ENCODE measurements at regions not wholly inside any gene's neighbourhood (a gene's known extent, or its start where the extent isn't known, plus 50 kb on each side); places are given as distances from the start of the nearest gene placed in this dataset.

DNA sequence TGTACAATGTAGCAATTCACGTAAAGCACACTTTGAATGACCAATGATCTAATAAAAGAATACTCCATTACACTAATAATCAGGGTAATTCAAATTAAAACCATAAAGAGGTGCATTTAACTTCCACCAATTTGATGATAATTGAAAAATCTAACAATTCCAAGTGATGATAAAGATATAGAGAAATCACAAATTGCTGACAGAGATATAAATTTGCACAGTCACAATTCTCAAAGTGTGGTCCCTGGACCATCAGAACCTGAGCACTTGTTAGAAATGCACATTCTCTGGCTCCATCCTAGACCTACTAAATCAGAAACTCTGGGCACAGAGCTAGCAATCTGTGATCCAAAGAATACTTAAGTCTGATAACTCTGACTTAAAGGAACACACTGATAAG is 165.8 kb upstream of the DCC start:
- Histone ChIP-seq H3K4me3 (no peak overlapping the region), H3K9me3 (no peaks in the 10 kb centered on the region), H3K4me1 (no peaks in the 10 kb centered on the region), H3K27ac (no peak overlapping the region), H3K36me3 (no peaks in the 10 kb centered on the region), H3K27me3 (no peaks in the 10 kb centered on the region)
- ATAC-seq (no peak), DNase-seq (no peak)
- intact Hi-C loops (cut with DNase I): no loop called here
- TF ChIP-seq, protein P1, sequence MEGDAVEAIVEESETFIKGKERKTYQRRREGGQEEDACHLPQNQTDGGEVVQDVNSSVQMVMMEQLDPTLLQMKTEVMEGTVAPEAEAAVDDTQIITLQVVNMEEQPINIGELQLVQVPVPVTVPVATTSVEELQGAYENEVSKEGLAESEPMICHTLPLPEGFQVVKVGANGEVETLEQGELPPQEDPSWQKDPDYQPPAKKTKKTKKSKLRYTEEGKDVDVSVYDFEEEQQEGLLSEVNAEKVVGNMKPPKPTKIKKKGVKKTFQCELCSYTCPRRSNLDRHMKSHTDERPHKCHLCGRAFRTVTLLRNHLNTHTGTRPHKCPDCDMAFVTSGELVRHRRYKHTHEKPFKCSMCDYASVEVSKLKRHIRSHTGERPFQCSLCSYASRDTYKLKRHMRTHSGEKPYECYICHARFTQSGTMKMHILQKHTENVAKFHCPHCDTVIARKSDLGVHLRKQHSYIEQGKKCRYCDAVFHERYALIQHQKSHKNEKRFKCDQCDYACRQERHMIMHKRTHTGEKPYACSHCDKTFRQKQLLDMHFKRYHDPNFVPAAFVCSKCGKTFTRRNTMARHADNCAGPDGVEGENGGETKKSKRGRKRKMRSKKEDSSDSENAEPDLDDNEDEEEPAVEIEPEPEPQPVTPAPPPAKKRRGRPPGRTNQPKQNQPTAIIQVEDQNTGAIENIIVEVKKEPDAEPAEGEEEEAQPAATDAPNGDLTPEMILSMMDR (IDR thresholded peaks at IDR 0.05): no peak

DNA sequence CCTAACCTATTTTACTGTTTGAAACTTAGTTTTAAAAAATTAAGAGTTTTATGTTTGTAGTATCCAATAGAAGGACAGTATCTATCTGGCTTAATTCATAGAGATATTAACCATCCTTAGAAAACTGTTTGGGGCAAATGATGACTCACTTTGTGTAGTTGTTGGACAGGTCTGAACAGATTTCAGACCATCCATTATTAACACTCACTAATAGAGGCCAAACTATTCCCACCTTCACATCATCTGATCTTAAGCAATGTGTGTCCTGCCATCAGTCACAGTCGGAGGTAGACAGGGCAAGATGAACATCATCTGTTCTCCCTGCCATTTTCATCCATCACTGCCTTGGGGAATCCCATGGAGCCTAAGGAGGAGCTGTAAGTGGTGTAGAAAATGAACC is 164.6 kb upstream of the DCC start:
- TF ChIP-seq, protein P1 (IDR thresholded peaks at IDR 0.05): no peak
- Histone ChIP-seq H3K4me3 (no peak overlapping the region), H3K4me1 (no peaks in the 10 kb centered on the region), H3K27me3 (no peaks in the 10 kb centered on the region), H3K36me3 (no peaks in the 10 kb centered on the region), H3K27ac (no peak overlapping the region), H3K9me3 (no peaks in the 10 kb centered on the region)
- DNase-seq: no peak
- no peak for ATAC-seq
- intact Hi-C loops (cut with DNase I): no loop called here

DNA sequence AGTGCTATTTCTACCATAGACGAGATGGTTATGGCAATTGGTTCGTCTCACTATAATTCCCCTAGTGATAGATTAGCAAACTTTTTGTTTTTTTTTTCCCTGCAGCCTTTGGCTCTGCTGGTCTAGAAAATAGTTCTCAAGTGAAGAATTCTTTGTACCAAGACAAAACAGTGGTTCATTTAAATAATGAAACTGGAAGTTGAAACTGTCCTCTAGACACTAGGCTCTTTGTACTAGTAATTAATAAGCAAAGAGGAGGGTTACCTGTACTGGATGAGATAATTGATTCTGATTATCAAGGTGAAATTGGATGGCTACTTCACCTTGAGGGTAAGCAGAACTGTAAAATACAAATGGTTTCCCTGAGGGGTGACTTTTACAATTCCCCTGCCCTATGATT is 156.9 kb upstream of the DCC start:
- Histone ChIP-seq H3K27ac (no peak overlapping the region), H3K9me3 (peaks cover 0 to 5% of the 10 kb centered on the region in 2 donors), H3K36me3 (no peaks in the 10 kb centered on the region), H3K4me3 (no peak overlapping the region), H3K27me3 (no peaks in the 10 kb centered on the region), H3K4me1 (no peaks in the 10 kb centered on the region)
- ATAC-seq (no peak), DNase-seq (no peak)
- TF ChIP-seq, protein P1 (IDR thresholded peaks at IDR 0.05): no peak
- intact Hi-C loops (cut with DNase I): no loop called here

DNA sequence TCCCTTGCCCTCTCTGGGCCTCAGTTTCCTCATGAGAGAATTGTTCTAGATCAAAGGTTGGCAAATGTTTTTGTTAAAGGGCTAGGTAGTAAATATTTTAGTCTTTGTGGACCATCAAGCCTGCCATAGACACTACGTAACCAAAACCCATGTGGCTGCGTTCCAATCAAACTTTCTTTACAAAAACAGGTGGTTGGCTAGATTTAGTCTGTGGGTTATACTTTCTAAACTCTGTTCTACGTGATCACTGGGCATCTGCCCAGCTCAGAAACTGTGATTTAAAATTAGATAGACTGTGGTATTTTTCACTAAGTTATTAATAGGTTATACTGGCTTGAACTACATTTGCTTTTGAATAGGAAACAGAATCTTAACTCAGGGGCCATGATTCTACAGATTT is 149.8 kb upstream of the DCC start:
- ATAC-seq (no peak), DNase-seq (no peak)
- intact Hi-C loops (cut with DNase I): no loop called here
- Histone ChIP-seq H3K4me3 (no peak overlapping the region), H3K9me3 (no peaks in the 10 kb centered on the region), H3K27me3 (no peaks in the 10 kb centered on the region), H3K4me1 (no peaks in the 10 kb centered on the region), H3K27ac (no peak overlapping the region), H3K36me3 (no peaks in the 10 kb centered on the region)
- TF ChIP-seq, protein P1 (IDR thresholded peaks at IDR 0.05): no peak

DNA sequence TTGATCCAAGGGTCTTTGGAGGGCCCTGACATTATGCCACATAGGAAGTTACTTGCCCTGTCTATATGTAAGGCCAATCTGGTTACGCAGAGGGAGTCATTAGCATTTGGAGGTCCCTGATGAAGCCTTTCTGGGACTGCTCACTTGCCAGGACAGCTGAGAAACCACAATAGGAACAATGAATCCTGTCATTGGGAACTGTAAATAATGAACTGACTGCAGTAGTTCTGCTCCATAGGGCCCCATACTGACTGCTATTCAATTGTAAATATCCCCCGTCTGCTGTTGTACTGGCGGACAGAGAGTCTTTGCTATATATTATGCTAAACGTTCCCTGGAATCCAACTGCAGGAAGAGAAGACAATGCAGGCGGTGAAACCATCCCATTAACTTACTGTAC is 149.4 kb upstream of the DCC start:
- no peaks in the 10 kb centered on the region for H3K27me3 ChIP-seq
- TF ChIP-seq, protein P1 (IDR thresholded peaks at IDR 0.05): no peak
- H3K4me1 ChIP-seq: no peaks in the 10 kb centered on the region
- no peak overlapping the region for H3K4me3 ChIP-seq
- no peaks in the 10 kb centered on the region for H3K9me3 ChIP-seq
- ATAC-seq (no peak), DNase-seq (no peak)
- H3K27ac ChIP-seq: no peak overlapping the region
- intact Hi-C loops (cut with DNase I): no loop called here
- H3K36me3 ChIP-seq: no peaks in the 10 kb centered on the region
